HL-60 (cell line): ENCODE measurements at regions not wholly inside any gene's neighbourhood (a gene's known extent, or its start where the extent isn't known, plus 50 kb on each side); places are given as distances from the start of the nearest gene placed in this dataset.

Experiments
- CTCF ChIP-seq: IDR thresholded peaks from one replicate; pipeline ENCODE4 v1.5.1; 2011; ENCODE audit warnings: low read length, control low read depth, inconsistent platforms; ENCODE audit not compliant: insufficient read depth
- GABPA ChIP-seq: IDR thresholded peaks from 2 replicates; pipeline ENCODE4 v1.6.1; 2012; ENCODE audit warnings: low read depth
- POLR2AphosphoS5 ChIP-seq: IDR thresholded peaks from 2 replicates; pipeline ENCODE4 v1.6.1; 2012; ENCODE audit warnings: low read depth
- REST ChIP-seq: IDR thresholded peaks from 2 replicates; pipeline ENCODE4 v1.6.1; 2012; ENCODE audit warnings: low read depth; ENCODE audit not compliant: insufficient replicate concordance
- SPI1 ChIP-seq: IDR thresholded peaks from 2 replicates; pipeline ENCODE4 v1.6.1; 2012; ENCODE audit warnings: low read depth, mild to moderate bottlenecking, borderline replicate concordance

GRCh38 chr6:27811451-27811772 lies 100.8 kb downstream of the OR2B2 start:
- TF ChIP-seq CTCF (no peak), POLR2AphosphoS5 (no peak), GABPA (no peak), REST (no peak), SPI1 (no peak)
